Activated CD8-positive, alpha-beta T cell treated with anti-CD3 and anti-CD28 coated beads for 36 hours (primary cell): ENCODE measurements at regions not wholly inside any gene's neighbourhood (a gene's known extent, or its start where the extent isn't known, plus 50 kb on each side); places are given as distances from the start of the nearest gene placed in this dataset.

Experiments
- ATAC-seq: fragments of 200-7000 bp; cut with Tn5 transposase; one replicate; pipeline ENCODE4 v1.10.0; 2021; ENCODE audit warnings: mild to moderate bottlenecking, moderate library complexity
- CTCF ChIA-PET: fragments of 350-600 bp; sonication (Branson Sonifier 250); formaldehyde crosslinking; loops from one replicate; lab custom pipeline; 2021; ENCODE audit warnings: antibody characterized with exemption; lab: Charles Lee
- POLR2A ChIA-PET: fragments of 350-600 bp; sonication (Branson Sonifier 250); formaldehyde crosslinking; loops from one replicate; lab custom pipeline; 2021; ENCODE audit warnings: antibody characterized with exemption; lab: Charles Lee
- DNase-seq: peaks from one replicate; pipeline ENCODE4 v3.0.0-alpha.2; 2020
- H3K27ac Mint-ChIP-seq: one replicate; pipeline ENCODE4 v1.8.0; 2021; ENCODE audit warnings: mild to moderate bottlenecking, mixed read lengths
- H3K27me3 Mint-ChIP-seq: one replicate; pipeline ENCODE4 v1.8.0; 2021; ENCODE audit warnings: mixed read lengths
- H3K36me3 Mint-ChIP-seq: one replicate; pipeline ENCODE4 v1.8.0; 2021; ENCODE audit warnings: low read depth, mixed read lengths
- H3K4me1 Mint-ChIP-seq: one replicate; pipeline ENCODE4 v1.8.0; 2021; ENCODE audit warnings: low read depth, mixed read lengths
- H3K4me3 Mint-ChIP-seq: one replicate; pipeline ENCODE4 v1.8.0; 2021; ENCODE audit warnings: mild to moderate bottlenecking, moderate library complexity, mixed read lengths
- H3K9me3 Mint-ChIP-seq: one replicate; pipeline ENCODE4 v1.8.0; 2021; ENCODE audit warnings: mixed read lengths
- intact Hi-C: fragments of 100-400 bp; cut with micrococcal nuclease; formaldehyde crosslinking; loops from one replicate; pipeline ENCODE4 v1.10.0; 2022
- TF ChIP-seq, protein P1 (sequence below): fragments of 200-600 bp; IDR thresholded peaks from one replicate; pipeline ENCODE4 v1.8.0; 2022; ENCODE audit warnings: antibody characterized with exemption, mild to moderate bottlenecking

DNA sequence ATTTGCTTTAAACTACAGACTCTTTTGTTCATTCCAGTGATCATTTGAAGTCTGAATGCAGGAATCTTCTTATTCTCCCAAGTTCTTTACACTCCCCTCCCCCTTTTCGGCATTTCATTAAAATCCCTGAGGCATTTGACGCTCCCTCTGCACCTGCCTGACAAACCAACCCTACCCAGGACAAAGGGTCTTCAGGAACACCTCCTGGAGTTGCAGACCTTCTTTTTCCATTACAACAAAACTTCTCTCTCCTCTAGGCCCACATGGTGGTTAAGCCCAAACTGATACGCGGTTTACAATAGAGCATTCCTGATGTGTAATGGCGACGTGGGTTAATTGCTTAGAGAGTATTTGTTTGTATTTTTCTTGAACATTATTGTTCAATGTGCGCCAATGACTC is 367.4 kb downstream of the FBXO15 start:
- no peaks in the 10 kb centered on the region for H3K9me3 Mint-ChIP-seq
- TF ChIP-seq, protein P1, sequence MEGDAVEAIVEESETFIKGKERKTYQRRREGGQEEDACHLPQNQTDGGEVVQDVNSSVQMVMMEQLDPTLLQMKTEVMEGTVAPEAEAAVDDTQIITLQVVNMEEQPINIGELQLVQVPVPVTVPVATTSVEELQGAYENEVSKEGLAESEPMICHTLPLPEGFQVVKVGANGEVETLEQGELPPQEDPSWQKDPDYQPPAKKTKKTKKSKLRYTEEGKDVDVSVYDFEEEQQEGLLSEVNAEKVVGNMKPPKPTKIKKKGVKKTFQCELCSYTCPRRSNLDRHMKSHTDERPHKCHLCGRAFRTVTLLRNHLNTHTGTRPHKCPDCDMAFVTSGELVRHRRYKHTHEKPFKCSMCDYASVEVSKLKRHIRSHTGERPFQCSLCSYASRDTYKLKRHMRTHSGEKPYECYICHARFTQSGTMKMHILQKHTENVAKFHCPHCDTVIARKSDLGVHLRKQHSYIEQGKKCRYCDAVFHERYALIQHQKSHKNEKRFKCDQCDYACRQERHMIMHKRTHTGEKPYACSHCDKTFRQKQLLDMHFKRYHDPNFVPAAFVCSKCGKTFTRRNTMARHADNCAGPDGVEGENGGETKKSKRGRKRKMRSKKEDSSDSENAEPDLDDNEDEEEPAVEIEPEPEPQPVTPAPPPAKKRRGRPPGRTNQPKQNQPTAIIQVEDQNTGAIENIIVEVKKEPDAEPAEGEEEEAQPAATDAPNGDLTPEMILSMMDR: no peak
- no peak overlapping the region for H3K4me3 Mint-ChIP-seq
- no peak overlapping the region for H3K27ac Mint-ChIP-seq
- no peak for DNase-seq
- no peaks in the 10 kb centered on the region for H3K36me3 Mint-ChIP-seq
- intact Hi-C loops: no loop called here
- H3K27me3 Mint-ChIP-seq: no peaks in the 10 kb centered on the region
- CTCF ChIA-PET: no interaction called here
- POLR2A ChIA-PET: no interaction called here
- no peak for ATAC-seq
- no peaks in the 10 kb centered on the region for H3K4me1 Mint-ChIP-seq

DNA sequence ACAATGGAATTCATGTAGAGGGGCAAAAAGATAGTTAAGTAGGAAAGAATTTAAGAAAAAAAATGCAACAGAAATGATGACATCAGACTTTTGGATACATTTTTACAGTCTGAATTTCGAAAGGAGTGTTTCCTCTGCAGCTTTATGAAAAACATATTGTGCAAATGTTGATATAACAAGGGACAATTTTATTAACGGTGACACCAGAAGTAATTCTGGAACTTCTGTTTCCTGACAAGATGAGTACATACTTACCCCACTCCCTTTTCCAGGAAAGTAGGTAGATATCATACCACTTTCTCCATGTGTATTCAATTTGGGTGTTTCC is 369.6 kb downstream of the FBXO15 start:
- POLR2A ChIA-PET: no interaction called here

DNA sequence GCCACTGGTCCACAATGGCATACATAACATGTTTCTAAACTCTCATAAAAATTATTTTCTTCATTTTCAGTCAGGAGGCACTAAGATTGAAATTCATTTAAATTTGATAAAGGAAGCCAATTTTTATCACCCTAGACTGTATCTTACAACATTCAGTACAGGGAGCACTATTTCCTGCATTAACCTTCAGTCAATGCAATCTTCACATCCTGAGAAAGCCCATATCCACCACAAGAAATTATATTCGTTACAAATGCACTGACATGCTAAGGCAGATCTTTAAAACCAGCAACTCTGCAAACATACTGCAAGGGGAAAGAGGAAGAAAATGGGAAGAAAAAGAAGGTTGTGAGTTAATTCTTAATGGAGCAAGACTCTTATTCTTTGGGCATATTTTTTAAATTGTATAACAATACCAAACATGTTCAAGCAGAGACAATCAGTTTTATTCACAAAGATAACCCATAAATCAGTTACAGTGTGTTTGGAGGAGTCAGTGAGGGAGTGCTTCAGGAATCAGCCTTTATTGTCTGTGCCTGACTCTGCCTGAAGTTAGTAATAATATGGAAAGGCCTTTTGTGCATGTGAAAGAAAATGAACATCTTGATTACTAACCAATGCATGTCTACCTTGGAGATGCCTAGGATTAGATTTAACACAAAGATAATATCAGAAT is 370.1 kb downstream of the FBXO15 start:
- Mint-ChIP-seq H3K36me3 (no peaks in the 10 kb centered on the region), H3K27me3 (no peaks in the 10 kb centered on the region), H3K9me3 (no peaks in the 10 kb centered on the region), H3K27ac (no peak overlapping the region), H3K4me1 (no peaks in the 10 kb centered on the region), H3K4me3 (no peak overlapping the region)
- ATAC-seq (no peak), DNase-seq (no peak)
- ChIA-PET POLR2A (no interaction called here), CTCF (no interaction called here)
- intact Hi-C loops: no loop called here
- TF ChIP-seq, protein P1: no peak

More for the DNA sequence above, 369.6 kb downstream of the FBXO15 start:
- DNase-seq (no peak), ATAC-seq (no peak)
- Mint-ChIP-seq H3K4me1 (no peaks in the 10 kb centered on the region), H3K27ac (no peak overlapping the region), H3K9me3 (no peaks in the 10 kb centered on the region), H3K27me3 (no peaks in the 10 kb centered on the region), H3K4me3 (no peak overlapping the region), H3K36me3 (no peaks in the 10 kb centered on the region)
- CTCF ChIA-PET: no interaction called here
- intact Hi-C loops: no loop called here
- TF ChIP-seq, protein P1: no peak

DNA sequence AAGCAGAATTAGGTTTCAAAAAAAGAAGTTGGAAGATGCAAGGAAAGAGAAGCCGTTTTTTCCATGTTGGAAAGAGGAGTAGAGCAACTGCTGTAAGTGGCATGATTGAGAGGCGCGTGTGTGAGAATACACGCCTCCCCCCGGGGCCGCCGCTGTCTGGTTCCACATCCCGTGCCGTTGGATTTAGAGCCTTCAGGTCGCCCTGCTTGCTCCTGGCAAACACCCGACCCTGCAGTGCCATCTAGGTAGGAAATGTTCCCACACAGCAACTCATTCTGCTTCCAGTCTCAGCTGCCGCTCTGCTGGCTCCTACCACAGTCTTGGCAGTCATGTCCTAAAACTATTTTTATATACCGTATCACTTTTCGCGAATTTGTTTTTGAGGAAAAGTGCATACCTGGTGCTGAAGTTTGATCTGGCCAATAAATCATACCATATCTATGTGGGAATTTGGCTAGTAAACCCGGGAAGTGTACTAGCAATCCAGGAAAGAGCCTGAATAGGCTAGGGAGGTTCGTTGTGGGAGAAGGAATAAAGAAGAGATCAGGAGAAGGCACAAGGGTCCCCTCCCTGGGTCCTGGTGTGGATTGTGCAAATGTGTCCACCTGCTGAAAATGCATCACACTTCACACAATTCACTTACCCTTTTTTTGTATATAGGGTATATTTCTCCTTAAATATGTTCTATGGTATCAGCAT is 372.7 kb downstream of the FBXO15 start:
- POLR2A ChIA-PET: no interaction called here
- intact Hi-C loops: no loop called here
- TF ChIP-seq, protein P1: no peak
- CTCF ChIA-PET: no interaction called here
- Mint-ChIP-seq H3K9me3 (no peaks in the 10 kb centered on the region), H3K4me3 (no peak overlapping the region), H3K27me3 (peaks cover 1% of the 10 kb centered on the region), H3K4me1 (no peaks in the 10 kb centered on the region), H3K27ac (no peak overlapping the region), H3K36me3 (no peaks in the 10 kb centered on the region)
- DNase-seq (no peak), ATAC-seq (no peak)

DNA sequence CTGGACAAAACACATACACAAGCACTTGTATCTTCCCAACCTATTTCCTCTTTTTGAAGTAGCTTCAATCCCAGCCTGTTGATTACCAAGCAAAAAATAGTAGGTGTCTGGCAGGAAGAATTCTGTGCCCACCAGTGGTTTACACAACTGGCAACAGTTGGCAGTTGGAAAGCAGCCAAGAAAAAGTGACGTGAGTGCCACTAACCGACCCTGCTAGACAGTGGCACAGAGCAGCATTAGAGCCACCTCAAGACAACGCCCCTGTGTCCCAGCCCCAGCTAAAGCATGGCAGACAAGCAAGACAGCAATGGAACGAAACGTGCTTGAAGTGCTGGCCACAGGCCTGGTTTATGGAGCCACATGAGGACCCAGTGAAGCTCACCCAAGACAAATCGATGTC is 379.6 kb downstream of the FBXO15 start:
- Mint-ChIP-seq H3K27ac (no peak overlapping the region), H3K4me3 (no peak overlapping the region), H3K9me3 (no peaks in the 10 kb centered on the region), H3K36me3 (no peaks in the 10 kb centered on the region), H3K4me1 (no peaks in the 10 kb centered on the region), H3K27me3 (peaks cover 5% of the 10 kb centered on the region)
- intact Hi-C loops: no loop called here
- ATAC-seq (no peak), DNase-seq (no peak)
- TF ChIP-seq, protein P1: no peak
- POLR2A ChIA-PET: no interaction called here
- CTCF ChIA-PET: no interaction called here
